A172 (cell line): ENCODE measurements at regions not wholly inside any gene's neighbourhood (a gene's known extent, or its start where the extent isn't known, plus 50 kb on each side); places are given as distances from the start of the nearest gene placed in this dataset.

ENCODE experiments used
- DNase-seq: peaks from one replicate; pipeline ENCODE4 v3.0.0-alpha.2; 2015; ENCODE audit warnings: low spot score

DNA sequence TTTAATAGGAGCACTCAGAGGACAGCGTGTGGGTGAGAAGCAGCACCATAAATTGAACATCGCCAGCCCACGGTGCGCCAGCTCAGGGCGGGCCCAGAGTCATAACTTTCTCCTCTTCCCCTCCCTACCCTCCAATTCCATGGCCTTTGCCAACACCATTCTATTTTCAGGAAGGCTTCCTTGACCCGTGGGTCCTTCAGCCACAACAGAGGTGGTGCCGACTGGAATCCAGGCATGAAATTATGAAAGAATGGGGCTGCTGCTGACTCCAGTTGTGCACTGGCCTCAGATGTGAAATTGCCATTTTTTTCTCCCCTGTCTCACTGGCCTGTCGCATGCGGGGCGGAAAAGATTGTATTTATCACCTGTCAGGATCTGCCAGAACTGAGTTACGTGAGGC is 345.9 kb downstream of the MIAT start:
- DNase-seq: no peak

DNA sequence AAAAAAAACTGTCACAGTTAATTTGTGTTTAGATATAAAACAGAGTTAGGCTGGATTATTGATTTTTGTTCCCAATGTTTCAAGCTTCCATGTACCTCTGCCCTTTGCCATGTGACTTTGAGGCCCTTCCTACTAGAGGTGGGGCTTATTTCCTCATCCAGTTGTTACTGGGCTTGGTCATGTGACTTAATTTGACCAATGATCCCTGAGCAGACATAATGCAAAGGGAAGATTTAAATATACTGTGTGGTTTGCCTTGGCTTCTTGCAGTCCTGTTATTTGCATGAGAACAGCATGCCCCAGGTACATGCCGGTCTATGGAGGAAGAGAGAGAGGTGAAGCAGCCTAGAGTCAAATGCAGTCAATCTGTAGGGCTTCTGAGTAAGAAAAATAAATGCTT is 347.0 kb downstream of the MIAT start:
- DNase-seq: no peak

DNA sequence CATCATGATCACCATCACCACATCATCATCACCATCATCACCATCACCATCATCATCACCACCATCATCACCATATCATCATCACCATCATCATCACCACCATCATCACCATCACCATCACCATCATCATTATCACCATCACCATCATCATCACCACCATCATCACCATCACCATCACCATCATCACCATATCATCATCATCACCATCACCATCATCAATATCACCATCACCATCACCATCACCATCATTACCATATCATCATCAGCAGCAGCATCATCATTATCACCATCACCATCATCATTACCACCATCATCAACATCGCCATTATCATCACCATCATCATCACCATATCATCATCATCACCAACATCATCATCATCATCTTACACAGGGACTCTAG is 351.1 kb downstream of the MIAT start:
- DNase-seq: no peak

DNA sequence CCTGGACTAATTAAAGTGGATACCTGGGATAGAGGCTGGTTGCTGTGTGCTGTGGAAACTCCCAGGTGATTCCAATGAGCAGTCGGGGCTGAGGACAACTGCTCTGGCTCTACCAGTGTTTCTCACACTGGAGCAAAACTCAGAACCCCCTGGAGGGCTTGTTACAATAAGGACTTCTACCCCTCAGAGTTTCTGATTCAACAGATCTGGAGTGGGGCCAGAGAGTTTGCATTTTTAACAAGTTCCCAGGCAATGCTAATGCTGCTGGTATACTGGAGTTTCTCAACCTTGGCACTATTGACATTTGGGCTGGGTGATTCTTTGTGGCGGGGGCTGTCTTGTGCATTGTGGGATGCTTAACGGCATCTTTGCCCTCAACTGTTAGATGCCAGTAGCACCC is 353.7 kb downstream of the MIAT start:
- DNase-seq: no peak

DNA sequence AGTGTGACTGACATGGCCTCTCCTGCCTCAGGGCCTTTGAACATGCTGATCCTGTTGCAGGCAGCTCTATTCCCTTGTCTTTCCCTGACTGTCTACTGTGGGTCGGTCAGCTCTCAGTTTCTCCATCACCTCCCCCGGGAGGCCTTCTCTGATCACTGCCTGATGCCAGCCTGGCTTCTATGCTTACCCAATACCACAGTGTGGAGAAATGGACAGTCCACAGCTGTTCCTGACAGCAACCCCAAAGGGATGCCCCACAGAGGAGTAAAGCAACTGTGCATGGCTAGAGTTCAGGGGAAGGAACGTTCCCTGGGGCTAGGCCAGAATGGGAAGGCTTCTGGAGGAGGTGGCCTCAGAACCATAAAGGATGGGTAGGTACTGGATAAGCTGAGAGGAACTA is 354.3 kb downstream of the MIAT start:
- DNase-seq: no peak

DNA sequence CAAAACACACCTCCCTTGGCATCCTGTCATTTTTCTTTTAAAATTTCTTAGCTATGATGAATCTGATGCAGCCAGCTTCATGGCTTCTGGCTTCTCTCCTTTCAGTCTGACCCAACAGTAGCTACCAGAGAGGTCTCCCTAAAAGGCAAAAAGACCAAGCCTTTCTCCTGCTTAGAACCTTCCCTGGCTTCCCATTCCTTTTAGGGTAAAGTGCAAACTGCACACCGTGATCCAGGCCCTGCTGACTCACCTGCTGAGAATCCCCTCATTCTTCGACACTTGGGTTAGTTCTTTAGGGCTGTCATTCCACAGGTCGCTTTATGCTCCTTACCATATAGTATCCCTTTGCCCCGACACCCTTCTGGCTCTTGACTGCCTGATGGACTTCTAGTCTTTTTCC is 362.4 kb downstream of the MIAT start:
- peak; percentile 13 for DNase-seq

DNA sequence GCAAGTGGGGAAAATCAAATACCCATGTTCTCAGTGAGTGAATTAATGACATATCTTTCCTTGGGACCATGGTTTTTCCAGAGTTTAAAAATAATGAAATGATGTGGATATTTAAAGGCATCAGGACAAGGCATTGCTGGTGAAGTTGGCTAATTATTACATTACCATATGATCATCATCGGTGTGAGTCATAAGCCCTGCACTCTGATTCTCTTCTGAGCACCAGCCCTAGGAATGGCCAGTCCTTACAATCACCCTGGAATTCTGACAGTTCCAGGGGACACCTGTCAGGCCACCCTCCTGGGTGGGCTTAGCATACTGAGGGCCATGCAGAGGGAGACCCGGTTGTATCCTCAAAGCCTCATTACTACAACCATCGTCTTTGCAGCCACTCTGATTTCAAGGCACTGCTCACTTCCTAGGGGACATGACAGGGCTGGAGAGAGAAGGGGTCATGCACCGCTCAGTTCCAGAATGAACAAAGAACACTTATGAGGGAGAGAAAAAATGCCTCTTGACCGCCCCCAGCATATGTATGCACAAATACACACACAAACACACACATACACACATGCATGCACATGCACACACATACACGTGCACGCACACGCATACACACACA is 365.0 kb downstream of the MIAT start:
- no peak for DNase-seq

DNA sequence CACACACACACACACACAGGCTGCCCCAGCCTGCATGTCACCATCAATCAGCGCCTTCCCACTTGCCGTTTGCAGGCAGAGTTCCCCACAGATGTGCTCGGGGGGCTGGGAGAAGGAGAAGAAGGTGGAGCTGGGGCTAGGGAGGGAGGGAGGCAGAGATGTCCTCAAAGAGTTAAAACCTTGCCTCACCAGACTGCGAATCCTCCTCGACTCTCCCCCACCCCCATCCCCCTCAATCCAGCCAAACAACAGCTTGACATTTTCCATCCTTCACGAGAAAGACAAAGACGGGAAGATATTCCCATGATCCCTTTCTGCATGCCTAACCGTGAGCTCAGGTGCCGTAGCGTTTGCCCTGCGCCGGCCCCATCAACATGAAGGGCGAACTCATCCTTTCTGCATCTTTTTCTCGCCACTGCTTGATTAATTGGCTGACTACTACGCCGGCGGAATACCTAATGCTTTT is 365.5 kb downstream of the MIAT start:
- DNase-seq: no peak

DNA sequence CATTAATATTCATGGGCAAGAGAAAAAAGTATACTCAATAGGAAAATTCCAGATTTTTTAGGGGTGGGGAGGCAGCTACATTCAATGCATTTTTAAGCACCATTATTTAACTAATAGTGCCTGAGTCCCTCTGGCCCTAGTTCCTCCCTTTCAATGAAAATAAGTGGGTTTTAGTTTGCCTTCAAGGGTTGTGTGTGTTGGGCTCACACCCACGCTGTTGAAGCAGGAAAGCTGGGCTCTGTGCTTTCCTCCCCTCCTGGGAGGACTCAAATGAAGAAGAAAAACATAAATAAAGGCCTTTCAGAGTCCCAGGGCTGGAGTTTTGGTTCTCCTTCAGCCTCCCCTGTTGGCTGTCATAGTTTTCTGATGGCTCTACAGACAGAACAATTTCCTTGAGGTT is 366.2 kb downstream of the MIAT start:
- no peak for DNase-seq

DNA sequence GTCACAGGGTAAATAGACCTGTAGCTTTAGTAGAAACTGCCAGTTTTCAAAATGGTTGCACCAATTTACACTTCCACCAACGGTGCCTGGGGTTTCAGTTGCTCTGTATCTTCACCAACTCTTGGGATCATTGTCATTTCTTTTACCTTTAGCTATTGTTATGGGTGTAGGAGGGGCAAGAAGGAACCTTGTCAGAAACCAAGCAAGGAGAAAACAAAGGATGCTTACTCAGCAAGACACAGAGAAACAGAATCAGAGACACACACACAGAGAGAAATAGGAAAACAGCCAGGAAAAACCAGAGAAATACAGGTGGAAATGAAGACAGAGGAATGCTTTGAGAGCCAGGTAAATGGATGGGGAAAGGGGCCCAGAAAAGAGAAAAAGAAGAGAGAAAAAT is 367.6 kb downstream of the MIAT start:
- no peak for DNase-seq

DNA sequence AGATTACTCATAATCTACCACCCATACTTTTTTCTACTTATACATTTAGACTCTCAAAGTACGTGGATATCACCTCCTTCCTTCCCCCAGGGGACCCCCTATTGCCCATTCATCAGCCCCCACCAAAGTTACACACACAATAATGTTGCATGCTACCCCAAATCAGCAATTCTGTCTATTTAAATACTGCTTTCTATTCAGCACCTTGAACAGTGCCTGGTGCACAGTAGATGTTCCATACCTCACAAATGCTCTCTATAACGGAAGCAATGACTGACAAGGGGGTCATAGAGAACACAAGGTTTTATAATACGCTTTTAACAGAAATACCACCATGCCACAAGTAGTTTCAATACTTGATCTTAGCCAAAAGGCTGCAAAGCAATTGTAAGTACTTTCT is 370.7 kb downstream of the MIAT start:
- no peak for DNase-seq

DNA sequence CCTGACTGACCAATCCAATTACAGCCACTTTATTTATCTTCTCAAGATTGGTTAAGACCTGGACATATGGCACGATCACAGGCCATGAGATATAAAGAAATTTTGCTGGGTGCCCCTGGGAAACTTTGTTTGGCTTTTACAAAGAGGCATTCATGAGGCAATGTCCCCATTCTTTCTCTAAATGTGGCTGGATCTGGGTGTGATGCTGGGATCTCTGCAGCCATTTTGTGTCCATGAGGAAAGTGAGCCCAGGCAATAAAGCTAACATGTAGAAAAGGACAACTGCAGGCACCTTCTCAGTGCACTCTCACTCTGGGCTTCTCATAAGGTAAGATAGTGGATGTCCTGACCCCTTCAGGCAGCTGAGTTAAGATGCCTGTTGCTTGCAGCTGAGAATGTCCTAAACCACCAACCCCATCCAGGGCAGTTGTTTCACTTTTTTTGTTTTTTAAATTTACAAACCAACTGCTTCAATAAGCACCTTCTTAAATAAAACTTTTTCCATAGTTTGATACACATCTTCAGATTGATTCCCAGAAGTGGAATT is 372.3 kb downstream of the MIAT start:
- DNase-seq: no peak

DNA sequence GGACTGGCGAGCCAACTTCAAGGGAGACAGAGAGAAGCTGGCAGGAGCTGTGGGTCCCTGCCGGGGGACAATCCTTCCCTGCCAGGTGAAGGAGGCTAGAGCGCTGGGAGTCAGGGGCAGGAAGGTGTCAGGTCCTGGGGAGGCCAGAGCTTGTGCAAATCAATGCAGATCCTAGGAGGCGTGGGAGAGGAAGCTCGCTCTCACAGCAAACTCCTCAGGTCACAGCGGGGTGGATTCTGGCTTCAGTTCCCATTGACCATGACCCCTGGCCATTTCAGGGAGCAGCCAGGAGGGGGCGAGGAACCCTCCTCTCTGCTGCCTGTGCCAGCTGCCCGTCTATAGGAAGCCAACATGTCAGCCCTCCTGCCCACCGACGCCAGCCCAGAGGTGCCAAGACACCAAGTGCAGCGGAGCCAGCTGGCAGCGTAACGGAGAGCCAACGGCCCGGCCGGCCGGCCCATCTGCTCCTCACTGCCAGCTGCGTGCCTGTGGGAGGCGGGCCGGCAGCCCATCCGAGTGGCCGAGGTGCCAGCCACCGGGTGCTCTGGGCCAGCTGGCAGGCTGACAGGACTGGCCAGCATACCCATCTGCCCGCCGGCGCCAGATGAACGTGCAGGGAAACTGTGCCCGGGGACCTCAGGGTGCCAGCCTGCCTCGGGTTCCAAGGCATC is 374.8 kb downstream of the MIAT start:
- no peak for DNase-seq

DNA sequence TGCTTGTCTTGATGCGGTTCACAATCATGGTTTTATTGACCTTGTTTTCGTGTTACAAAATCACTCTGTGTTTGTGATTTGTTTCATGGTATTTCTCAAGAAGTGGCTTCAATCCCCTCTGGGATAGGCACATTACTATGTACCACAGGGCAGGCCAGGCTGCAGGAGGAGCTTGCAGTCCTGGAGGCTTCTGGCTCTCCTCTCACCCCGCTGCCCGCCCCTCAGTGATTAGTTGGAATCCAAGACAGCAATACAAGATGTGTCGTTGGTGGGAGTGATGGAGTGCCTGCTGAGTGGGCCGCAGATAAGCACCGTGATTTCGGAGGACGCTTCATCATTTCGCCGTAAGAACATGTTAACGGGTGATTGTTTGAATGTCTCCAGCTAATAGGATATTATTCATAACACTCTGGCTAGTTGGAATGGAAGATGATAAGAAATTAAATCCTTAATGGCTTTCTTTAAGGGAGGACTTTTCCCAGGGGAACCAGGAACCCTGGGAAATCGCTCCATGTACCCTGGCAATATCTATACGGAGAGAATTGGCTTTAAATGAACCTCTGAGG is 384.4 kb downstream of the MIAT start:
- no peak for DNase-seq

DNA sequence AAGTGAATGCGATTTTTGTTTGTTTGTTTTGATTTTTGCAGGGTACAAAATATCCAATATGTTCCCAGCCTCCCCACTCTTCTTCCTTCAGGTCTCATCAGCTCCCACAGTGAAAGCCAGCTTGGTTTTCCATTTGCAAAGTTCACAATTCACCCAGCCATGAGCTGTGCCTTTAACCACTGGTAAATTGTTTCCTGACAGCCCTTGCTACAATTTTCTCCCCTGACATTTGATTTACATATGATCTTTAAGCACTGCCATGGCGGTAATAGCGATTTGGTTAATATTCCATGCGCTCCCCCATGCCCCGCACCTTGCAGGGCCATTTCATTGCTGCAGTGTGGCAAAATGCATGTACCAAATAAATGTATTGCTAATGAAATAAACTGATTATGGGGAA is 385.9 kb downstream of the MIAT start:
- no peak for DNase-seq

DNA sequence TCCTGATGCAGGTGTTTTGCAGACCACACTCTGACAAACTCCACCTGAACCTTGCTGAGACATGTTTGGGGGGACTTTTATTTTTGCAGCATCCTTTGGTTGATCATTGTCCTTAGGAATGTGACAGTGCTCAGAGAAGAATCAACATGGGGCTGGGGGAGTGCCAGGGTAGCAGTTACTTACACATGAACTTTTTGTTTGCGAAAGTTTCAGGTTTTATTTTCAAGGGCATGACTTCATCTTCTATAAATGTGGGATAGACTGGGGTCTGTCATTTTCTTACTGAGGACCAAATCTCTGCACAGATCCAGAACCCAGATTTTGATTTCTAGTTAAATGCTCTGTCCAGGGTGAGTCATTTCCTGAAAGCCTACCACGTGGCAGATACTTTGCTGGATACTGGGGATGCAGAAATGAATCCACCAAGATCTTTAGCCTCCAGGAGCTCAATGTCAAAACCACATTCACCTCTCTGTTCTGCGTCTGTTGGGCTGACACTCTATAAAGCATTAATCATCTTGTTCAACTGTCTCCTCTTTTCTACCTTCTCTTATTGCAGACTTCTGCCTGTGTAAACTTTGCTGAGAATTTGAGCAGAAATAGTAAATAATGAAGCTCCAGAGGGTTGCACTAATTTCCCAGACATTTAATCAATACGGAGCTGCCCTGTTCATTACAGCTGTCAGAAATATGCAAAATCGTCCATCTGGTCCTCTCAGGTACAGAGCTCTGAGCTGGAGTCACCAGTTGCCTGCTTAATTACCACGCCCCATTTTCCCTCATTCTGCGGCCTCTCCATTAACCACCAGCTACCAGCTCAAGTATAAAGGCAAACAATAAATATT is 387.9 kb downstream of the MIAT start:
- DNase-seq: peak; percentile 73

DNA sequence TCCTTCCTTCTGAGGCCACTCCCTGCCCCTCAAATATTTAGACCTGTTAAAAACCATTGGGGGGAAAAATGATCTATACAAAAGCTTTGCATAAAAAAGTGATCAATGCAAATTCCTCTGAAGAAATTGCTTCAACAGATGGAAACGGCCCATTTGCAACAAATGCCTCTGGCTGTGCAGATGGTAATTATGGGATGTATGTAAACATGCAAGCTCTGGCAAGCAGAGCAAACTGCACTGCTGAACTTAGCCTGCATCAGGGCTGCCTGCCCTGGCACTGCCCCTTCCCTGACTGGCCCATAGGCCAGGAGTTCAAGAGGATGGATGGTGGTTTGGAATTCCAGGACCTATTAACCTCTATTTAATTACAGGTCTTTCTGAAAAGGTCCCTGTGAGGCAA is 388.7 kb downstream of the MIAT start:
- DNase-seq: no peak

DNA sequence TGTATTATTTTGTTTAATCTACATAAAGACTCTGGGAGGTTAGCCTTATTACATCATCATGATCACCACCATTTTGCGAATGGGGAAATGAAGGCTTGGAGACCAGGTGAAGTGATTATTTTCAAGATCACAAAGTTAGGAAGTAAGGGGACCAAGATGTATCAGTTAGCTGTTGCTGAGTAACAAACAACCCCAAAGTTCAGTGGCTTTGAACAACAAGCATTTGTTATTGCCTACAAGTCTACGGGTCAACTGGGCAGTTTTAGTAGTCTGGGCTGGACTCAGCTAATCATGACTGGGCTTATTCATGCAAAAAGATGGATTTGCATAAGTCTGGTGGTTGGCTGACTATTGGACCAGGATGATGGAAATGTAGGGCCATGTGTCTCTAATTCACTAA is 389.2 kb downstream of the MIAT start:
- no peak for DNase-seq

DNA sequence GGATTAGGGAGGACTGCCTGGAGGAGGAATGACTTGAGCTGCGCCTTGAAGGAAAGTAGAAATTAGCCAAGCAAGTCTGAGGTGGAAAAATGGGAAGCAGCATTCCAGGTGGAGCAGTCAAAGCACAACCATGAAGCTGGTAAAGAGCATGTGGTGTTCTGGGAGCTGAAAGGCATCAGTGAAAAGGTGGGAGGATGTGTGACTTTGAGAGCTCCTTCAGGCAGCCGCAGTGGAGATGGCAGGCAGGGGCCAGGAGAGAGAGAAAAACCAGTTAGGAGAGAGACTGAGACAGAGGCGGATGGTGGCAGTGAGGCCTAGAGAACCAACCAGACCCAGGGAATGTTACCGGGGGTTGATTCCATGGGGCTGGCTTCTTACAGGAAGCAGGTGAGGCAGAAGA is 393.4 kb downstream of the MIAT start:
- DNase-seq: no peak

DNA sequence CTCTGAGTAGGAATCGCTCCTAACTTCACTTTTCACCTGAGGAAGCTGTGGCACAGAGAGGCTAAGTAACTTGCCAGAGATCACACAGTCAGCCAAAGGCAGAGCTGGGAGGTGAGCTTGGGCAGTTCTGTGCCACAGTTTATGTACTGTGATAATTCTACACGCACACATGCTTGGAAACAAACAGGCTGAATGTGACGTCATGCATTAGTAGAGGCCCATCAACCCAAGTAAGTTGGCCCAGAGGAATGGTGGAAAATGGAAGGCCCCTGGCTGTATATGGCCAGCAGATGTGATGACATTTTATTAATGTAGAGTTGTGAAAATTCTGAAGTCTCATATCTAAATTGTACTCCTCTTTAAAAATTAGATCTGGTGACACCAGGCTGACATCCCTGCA is 394.0 kb downstream of the MIAT start:
- no peak for DNase-seq

DNA sequence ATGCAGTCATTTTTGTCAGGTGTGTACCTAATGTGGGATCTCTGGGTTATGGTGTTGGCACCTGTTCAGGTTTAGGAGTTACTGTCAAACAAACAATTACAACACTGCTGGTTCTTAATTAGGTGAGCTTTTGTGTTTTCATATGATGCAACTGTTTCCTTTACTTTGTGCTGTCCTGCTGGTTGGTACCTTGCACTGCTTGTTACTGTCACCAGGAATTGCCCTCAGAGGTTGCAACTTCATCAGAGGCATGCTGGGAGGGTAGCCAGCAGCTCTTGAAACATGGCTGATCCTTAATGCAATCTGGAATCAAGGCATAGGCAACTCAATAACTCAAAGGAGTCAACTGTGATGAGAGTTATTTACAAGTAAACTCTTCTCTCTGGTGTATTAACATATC is 400.3 kb downstream of the MIAT start:
- DNase-seq: no peak

DNA sequence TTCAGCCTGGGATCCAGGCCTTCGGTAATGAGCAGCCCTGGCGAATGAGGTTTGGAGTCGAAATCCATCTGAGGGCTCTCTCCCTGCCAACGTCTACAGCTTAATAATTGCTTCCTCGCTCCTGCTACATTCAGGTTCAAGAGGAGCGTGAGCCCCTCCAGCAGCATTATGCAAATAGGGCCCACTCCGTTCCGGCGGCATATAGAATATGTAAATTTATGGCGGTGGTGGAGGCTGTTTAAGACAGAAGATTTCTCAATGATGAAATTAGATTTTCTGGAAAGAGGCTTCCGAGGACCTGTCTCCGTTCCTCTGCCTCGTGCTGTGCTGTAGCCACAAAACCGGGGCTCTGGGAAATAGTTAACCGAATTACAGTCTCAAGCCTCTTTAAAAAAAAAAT is 402.8 kb downstream of the MIAT start:
- DNase-seq: no peak
